ENCODE measurements at regions not wholly inside any gene's neighbourhood (a gene's known extent, or its start where the extent isn't known, plus 50 kb on each side); places are given as distances from the start of the nearest gene placed in this dataset.

DNA sequence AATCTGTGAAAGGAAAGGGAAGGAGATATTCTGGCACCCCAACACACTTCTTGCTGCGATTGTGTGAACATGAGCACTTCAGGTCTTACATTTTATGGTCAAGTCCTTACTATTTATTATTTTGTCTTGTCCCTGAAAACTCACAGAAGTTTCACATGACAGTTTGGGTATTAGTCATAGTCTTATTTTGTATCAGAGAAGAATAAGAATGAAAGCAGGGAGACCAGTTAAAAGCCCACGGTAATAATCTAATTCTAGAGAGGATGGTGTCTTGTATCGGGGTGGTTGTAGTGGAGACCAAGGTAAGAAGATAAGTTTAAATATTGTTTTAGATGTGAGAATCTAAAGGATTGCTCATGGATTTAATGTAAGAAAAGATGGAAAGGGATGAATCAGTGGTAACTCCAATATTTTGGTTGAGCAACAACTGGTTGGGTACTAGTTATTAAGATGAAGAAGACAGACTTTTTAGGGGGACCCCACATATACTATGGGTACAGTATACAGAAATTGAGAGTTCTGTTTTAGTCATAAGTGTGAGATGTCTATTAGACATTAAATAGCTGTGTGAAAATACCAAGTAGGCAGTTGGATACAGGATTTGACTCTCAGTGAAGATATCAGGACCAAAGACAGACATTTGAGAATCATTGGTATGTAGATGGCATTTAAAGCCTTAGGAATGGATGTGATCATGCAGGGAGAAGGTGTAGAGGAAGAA, 227.6 kb downstream of the MFSD1 start:
- H3K4me1 ChIP-seq: no peaks in the 10 kb centered on the region
- TF ChIP-seq, protein P1, sequence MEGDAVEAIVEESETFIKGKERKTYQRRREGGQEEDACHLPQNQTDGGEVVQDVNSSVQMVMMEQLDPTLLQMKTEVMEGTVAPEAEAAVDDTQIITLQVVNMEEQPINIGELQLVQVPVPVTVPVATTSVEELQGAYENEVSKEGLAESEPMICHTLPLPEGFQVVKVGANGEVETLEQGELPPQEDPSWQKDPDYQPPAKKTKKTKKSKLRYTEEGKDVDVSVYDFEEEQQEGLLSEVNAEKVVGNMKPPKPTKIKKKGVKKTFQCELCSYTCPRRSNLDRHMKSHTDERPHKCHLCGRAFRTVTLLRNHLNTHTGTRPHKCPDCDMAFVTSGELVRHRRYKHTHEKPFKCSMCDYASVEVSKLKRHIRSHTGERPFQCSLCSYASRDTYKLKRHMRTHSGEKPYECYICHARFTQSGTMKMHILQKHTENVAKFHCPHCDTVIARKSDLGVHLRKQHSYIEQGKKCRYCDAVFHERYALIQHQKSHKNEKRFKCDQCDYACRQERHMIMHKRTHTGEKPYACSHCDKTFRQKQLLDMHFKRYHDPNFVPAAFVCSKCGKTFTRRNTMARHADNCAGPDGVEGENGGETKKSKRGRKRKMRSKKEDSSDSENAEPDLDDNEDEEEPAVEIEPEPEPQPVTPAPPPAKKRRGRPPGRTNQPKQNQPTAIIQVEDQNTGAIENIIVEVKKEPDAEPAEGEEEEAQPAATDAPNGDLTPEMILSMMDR (IDR thresholded peaks at IDR 0.05): no peak
- H3K9ac ChIP-seq: no peak overlapping the region
- no peak overlapping the region for H3K27ac ChIP-seq
- H3K79me2 ChIP-seq: no peaks in the 10 kb centered on the region
- no peaks in the 10 kb centered on the region for H3K27me3 ChIP-seq (ENCODE audit: control insufficient read depth, insufficient read depth, low read length)
- H2AFZ ChIP-seq: no peak overlapping the region
- no peaks in the 10 kb centered on the region for H3K9me3 ChIP-seq (ENCODE audit: control insufficient read depth, low read length)
- H3K36me3 ChIP-seq (ENCODE audit: control insufficient read depth, insufficient read depth, low read length): no peaks in the 10 kb centered on the region
- no peak overlapping the region for H3K4me3 ChIP-seq (ENCODE audit: low read depth, low read length)
- H3K4me2 ChIP-seq (ENCODE audit: low read length): no peak overlapping the region

DNA sequence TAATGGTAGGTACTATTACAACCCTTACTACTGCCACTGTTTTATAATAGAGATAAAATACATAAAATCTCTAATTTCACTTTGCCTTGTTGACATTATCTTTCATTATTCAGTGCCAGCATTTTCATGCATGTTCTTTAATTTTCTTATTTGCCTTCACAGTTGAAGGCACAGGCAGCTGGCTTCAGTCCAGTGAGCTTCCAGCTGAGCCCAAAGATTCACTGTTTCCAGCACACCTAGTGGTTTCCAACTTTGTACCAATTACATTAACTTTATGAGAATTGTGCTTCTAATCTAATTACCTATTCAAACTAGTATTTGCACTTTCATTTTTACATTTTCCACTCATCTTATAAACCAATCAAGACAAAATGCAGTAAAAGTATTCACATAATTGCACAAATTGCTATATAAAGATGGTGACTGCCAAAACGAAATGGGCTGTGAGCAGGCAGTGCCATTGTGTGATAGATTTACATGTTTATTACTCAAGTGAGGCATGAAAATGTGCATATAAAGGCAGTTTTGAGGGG, 228.3 kb downstream of the MFSD1 start:
- Histone ChIP-seq H3K27ac (no peak overlapping the region), H3K36me3 (ENCODE audit: control insufficient read depth, insufficient read depth, low read length) (no peaks in the 10 kb centered on the region), H3K9me3 (ENCODE audit: control insufficient read depth, low read length) (no peaks in the 10 kb centered on the region), H2AFZ (no peak overlapping the region), H3K9ac (no peak overlapping the region), H3K79me2 (no peaks in the 10 kb centered on the region), H3K4me2 (ENCODE audit: low read length) (no peak overlapping the region), H3K4me3 (ENCODE audit: low read depth, low read length) (no peak overlapping the region), H3K4me1 (no peaks in the 10 kb centered on the region), H3K27me3 (ENCODE audit: control insufficient read depth, insufficient read depth, low read length) (no peaks in the 10 kb centered on the region)
- TF ChIP-seq, protein P1 (IDR thresholded peaks at IDR 0.05): no peak

DNA sequence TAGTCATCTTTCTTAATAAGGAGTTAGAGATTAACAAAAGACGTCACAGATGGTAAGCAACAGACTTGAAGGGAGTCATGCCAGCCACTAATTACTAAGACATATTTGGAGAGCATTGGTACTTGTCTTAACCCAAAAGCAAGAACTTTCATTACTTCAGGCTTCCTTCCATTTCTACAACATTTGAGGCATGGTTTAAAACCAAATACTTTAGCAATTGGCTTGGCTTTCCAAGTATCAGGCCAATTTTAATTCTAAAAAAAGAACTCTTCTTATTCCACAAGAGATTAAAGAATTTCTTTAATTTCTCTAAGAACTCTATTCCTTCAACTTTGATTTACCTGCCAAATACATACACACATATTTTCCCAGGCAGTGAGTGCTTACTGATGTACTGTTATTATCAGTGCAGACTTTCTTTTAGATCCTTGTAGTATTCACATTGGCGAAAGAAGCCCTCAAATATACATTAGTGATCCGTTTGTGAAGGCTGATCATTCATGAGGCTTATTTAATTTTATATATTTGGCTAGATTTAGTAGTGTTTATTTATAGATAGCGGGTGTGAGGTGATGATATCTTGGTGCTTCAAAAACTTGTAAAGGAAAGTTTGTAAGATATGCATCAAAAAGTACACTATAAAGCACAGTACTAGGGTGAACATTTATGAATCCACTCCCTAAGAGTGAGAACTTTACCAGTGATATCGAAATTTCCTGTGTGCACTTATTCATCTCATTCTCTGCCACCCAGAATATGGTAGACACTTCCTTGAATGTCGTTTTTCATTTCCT, 229.2 kb downstream of the MFSD1 start:
- H3K27ac ChIP-seq: no peak overlapping the region
- no peaks in the 10 kb centered on the region for H3K79me2 ChIP-seq
- no peaks in the 10 kb centered on the region for H3K27me3 ChIP-seq (ENCODE audit: control insufficient read depth, insufficient read depth, low read length)
- H3K9ac ChIP-seq: no peak overlapping the region
- no peak overlapping the region for H3K4me2 ChIP-seq (ENCODE audit: low read length)
- H2AFZ ChIP-seq: no peak overlapping the region
- H3K4me3 ChIP-seq (ENCODE audit: low read depth, low read length): no peak overlapping the region
- no peaks in the 10 kb centered on the region for H3K9me3 ChIP-seq (ENCODE audit: control insufficient read depth, low read length)
- TF ChIP-seq, protein P1 (IDR thresholded peaks at IDR 0.05): no peak
- no peaks in the 10 kb centered on the region for H3K36me3 ChIP-seq (ENCODE audit: control insufficient read depth, insufficient read depth, low read length)
- H3K4me1 ChIP-seq: no peaks in the 10 kb centered on the region

DNA sequence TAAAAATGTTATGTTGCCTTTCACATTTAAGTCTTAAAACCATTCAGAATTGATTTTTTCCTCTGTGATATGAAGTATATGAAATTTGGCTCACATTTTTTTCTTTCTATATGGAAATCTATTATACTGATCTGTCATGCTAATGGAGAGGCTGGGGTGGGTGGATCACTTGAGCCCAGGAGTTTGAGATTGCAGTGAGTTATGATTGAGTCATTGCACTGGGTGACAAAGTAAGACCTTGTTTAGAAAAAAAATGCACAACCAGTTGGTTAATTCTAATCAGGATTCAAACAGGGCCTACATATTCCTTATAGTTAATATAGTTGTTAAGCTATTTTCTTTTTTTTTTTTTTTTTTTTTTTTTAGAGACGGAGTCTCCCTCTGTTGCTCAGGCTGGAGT, 230.5 kb downstream of the MFSD1 start:
- no peak overlapping the region for H3K4me3 ChIP-seq (ENCODE audit: low read depth, low read length)
- H3K36me3 ChIP-seq (ENCODE audit: control insufficient read depth, insufficient read depth, low read length): no peaks in the 10 kb centered on the region
- H3K9ac ChIP-seq: no peak overlapping the region
- no peaks in the 10 kb centered on the region for H3K9me3 ChIP-seq (ENCODE audit: control insufficient read depth, low read length)
- no peak overlapping the region for H2AFZ ChIP-seq
- no peaks in the 10 kb centered on the region for H3K27me3 ChIP-seq (ENCODE audit: control insufficient read depth, insufficient read depth, low read length)
- H3K4me1 ChIP-seq: no peaks in the 10 kb centered on the region
- no peaks in the 10 kb centered on the region for H3K79me2 ChIP-seq
- H3K4me2 ChIP-seq (ENCODE audit: low read length): no peak overlapping the region
- H3K27ac ChIP-seq: no peak overlapping the region
- TF ChIP-seq, protein P1 (IDR thresholded peaks at IDR 0.05): no peak

Measured in parathyroid adenoma (tissue), 2 donors.